ENCODE measurements at regions not wholly inside any gene's neighbourhood (a gene's known extent, or its start where the extent isn't known, plus 50 kb on each side); places are given as distances from the start of the nearest gene placed in this dataset.

DNA sequence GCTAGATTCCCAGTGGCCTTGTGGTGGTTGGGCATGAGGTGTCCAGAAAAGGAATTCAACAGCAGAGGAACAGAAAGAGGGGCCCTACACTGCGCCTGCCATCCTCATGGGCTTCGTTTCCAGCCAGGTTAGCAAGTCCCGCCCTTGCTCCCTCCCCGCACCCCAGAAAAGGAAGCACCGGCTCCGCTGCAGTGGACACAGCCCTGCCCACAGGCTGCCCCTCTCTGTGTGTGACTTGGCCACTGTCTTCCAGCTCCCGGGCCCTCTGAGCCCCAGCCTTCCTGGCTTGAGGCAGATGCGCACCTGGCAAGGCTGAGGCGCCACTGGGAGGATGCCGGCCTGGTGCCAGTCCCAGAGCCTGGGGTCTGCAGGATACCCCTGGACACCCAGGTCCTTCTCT lies 305.0 kb upstream of the IRX4 start:
- ATAC-seq (no peak), DNase-seq (ENCODE audit: low spot score) (no peak)
- H3K27me3 Mint-ChIP-seq (ENCODE audit: insufficient read depth, low read depth, poor library complexity) = peaks cover 5% of the 10 kb centered on the region
- H4K20me1 ChIP-seq (replicated peaks; ENCODE audit: insufficient read depth) = no peaks in the 10 kb centered on the region
- no peaks in the 10 kb centered on the region for H3K79me2 ChIP-seq (replicated peaks; ENCODE audit: insufficient read depth)
- no peaks in the 10 kb centered on the region; the same call in 2 of the 3 replicates for H3K4me1 Mint-ChIP-seq
- H3K36me3 ChIP-seq (ENCODE audit: insufficient read depth) = no peaks in the 10 kb centered on the region
- no peaks in the 10 kb centered on the region for H3K36me3 Mint-ChIP-seq (ENCODE audit: low read depth)
- H3K9me3 Mint-ChIP-seq = no peaks in the 10 kb centered on the region
- no peak overlapping the region for H3K27ac ChIP-seq (ENCODE audit: low read depth)
- TF ChIP-seq, protein P1, sequence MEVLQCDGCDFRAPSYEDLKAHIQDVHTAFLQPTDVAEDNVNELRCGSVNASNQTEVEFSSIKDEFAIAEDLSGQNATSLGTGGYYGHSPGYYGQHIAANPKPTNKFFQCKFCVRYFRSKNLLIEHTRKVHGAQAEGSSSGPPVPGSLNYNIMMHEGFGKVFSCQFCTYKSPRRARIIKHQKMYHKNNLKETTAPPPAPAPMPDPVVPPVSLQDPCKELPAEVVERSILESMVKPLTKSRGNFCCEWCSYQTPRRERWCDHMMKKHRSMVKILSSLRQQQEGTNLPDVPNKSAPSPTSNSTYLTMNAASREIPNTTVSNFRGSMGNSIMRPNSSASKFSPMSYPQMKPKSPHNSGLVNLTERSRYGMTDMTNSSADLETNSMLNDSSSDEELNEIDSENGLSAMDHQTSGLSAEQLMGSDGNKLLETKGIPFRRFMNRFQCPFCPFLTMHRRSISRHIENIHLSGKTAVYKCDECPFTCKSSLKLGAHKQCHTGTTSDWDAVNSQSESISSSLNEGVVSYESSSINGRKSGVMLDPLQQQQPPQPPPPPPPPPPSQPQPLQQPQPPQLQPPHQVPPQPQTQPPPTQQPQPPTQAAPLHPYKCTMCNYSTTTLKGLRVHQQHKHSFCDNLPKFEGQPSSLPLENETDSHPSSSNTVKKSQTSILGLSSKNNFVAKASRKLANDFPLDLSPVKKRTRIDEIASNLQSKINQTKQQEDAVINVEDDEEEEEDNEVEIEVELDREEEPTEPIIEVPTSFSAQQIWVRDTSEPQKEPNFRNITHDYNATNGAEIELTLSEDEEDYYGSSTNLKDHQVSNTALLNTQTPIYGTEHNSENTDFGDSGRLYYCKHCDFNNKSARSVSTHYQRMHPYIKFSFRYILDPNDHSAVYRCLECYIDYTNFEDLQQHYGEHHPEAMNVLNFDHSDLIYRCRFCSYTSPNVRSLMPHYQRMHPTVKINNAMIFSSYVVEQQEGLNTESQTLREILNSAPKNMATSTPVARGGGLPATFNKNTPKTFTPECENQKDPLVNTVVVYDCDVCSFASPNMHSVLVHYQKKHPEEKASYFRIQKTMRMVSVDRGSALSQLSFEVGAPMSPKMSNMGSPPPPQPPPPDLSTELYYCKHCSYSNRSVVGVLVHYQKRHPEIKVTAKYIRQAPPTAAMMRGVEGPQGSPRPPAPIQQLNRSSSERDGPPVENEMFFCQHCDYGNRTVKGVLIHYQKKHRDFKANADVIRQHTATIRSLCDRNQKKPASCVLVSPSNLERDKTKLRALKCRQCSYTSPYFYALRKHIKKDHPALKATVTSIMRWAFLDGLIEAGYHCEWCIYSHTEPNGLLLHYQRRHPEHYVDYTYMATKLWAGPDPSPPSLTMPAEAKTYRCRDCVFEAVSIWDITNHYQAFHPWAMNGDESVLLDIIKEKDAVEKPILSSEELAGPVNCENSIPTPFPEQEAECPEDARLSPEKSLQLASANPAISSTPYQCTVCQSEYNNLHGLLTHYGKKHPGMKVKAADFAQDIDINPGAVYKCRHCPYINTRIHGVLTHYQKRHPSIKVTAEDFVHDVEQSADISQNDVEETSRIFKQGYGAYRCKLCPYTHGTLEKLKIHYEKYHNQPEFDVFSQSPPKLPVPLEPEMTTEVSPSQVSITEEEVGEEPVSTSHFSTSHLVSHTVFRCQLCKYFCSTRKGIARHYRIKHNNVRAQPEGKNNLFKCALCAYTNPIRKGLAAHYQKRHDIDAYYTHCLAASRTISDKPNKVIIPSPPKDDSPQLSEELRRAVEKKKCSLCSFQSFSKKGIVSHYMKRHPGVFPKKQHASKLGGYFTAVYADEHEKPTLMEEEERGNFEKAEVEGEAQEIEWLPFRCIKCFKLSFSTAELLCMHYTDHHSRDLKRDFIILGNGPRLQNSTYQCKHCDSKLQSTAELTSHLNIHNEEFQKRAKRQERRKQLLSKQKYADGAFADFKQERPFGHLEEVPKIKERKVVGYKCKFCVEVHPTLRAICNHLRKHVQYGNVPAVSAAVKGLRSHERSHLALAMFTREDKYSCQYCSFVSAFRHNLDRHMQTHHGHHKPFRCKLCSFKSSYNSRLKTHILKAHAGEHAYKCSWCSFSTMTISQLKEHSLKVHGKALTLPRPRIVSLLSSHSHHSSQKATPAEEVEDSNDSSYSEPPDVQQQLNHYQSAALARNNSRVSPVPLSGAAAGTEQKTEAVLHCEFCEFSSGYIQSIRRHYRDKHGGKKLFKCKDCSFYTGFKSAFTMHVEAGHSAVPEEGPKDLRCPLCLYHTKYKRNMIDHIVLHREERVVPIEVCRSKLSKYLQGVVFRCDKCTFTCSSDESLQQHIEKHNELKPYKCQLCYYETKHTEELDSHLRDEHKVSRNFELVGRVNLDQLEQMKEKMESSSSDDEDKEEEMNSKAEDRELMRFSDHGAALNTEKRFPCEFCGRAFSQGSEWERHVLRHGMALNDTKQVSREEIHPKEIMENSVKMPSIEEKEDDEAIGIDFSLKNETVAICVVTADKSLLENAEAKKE (CRISPR knock-in tag; IDR thresholded peaks at IDR 0.05) = no peak
- TF ChIP-seq JUNB (IDR thresholded peaks at IDR 0.05; ENCODE audit: unreplicated experiment) (no peak), CREB1 (CRISPR knock-in tag; IDR thresholded peaks at IDR 0.05; ENCODE audit: low read depth) (no peak), EZH2phosphoT487 (IDR thresholded peaks at IDR 0.05; ENCODE audit: unreplicated experiment) (no peak), NANOG (IDR thresholded peaks at IDR 0.05; ENCODE audit: borderline replicate concordance) (no peak), EZH2 (IDR thresholded peaks at IDR 0.05; ENCODE audit: low read depth, unreplicated experiment) (no peak), STAT1 (IDR thresholded peaks at IDR 0.05; ENCODE audit: unreplicated experiment) (no peak), POLR2AphosphoS5 (IDR thresholded peaks at IDR 0.05; ENCODE audit: low read depth) (no peak), ZNF331 (CRISPR knock-in tag; IDR thresholded peaks at IDR 0.05; ENCODE audit: low read depth) (no peak), ZNF114 (CRISPR knock-in tag; IDR thresholded peaks at IDR 0.05) (no peak)
- TF ChIP-seq, protein P2, sequence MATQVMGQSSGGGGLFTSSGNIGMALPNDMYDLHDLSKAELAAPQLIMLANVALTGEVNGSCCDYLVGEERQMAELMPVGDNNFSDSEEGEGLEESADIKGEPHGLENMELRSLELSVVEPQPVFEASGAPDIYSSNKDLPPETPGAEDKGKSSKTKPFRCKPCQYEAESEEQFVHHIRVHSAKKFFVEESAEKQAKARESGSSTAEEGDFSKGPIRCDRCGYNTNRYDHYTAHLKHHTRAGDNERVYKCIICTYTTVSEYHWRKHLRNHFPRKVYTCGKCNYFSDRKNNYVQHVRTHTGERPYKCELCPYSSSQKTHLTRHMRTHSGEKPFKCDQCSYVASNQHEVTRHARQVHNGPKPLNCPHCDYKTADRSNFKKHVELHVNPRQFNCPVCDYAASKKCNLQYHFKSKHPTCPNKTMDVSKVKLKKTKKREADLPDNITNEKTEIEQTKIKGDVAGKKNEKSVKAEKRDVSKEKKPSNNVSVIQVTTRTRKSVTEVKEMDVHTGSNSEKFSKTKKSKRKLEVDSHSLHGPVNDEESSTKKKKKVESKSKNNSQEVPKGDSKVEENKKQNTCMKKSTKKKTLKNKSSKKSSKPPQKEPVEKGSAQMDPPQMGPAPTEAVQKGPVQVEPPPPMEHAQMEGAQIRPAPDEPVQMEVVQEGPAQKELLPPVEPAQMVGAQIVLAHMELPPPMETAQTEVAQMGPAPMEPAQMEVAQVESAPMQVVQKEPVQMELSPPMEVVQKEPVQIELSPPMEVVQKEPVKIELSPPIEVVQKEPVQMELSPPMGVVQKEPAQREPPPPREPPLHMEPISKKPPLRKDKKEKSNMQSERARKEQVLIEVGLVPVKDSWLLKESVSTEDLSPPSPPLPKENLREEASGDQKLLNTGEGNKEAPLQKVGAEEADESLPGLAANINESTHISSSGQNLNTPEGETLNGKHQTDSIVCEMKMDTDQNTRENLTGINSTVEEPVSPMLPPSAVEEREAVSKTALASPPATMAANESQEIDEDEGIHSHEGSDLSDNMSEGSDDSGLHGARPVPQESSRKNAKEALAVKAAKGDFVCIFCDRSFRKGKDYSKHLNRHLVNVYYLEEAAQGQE (IDR thresholded peaks at IDR 0.05; ENCODE audit: unreplicated experiment) = no peak
- TF ChIP-seq, protein P3, sequence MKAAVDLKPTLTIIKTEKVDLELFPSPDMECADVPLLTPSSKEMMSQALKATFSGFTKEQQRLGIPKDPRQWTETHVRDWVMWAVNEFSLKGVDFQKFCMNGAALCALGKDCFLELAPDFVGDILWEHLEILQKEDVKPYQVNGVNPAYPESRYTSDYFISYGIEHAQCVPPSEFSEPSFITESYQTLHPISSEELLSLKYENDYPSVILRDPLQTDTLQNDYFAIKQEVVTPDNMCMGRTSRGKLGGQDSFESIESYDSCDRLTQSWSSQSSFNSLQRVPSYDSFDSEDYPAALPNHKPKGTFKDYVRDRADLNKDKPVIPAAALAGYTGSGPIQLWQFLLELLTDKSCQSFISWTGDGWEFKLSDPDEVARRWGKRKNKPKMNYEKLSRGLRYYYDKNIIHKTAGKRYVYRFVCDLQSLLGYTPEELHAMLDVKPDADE (IDR thresholded peaks at IDR 0.05) = no peak
- TF ChIP-seq, protein P4, sequence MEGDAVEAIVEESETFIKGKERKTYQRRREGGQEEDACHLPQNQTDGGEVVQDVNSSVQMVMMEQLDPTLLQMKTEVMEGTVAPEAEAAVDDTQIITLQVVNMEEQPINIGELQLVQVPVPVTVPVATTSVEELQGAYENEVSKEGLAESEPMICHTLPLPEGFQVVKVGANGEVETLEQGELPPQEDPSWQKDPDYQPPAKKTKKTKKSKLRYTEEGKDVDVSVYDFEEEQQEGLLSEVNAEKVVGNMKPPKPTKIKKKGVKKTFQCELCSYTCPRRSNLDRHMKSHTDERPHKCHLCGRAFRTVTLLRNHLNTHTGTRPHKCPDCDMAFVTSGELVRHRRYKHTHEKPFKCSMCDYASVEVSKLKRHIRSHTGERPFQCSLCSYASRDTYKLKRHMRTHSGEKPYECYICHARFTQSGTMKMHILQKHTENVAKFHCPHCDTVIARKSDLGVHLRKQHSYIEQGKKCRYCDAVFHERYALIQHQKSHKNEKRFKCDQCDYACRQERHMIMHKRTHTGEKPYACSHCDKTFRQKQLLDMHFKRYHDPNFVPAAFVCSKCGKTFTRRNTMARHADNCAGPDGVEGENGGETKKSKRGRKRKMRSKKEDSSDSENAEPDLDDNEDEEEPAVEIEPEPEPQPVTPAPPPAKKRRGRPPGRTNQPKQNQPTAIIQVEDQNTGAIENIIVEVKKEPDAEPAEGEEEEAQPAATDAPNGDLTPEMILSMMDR (conservative IDR thresholded peaks at IDR 0.05; ENCODE audit: low read depth in 2 of 2) = no peak
- H3K27ac Mint-ChIP-seq = no peak overlapping the region
- H3K4me3 ChIP-seq = no peak overlapping the region
- no peak overlapping the region for H3K4me3 Mint-ChIP-seq
- H2AFZ ChIP-seq = no peak overlapping the region
- H3K27me3 ChIP-seq (ENCODE audit: insufficient read depth) = no peaks in the 10 kb centered on the region
- H3K4me1 ChIP-seq (ENCODE audit: insufficient read depth) = no peaks in the 10 kb centered on the region
- H3F3A ChIP-seq (replicated peaks; ENCODE audit: low read depth) = no peaks in the 10 kb centered on the region
- H3K9me2 ChIP-seq (ENCODE audit: insufficient read depth) = no peaks in the 10 kb centered on the region
- H3K4me2 ChIP-seq = no peak overlapping the region

Measured in GM23338 (cell line).